Stimulated activated CD4-positive, alpha-beta T cell treated with anti-CD3 and anti-CD28 coated beads, Interleukin-2, amount 100 ng/mL, for 24 hours (primary cell): ENCODE measurements at regions not wholly inside any gene's neighbourhood (a gene's known extent, or its start where the extent isn't known, plus 50 kb on each side); places are given as distances from the start of the nearest gene placed in this dataset.
"Not testable (repeated sequence)": the region's sequence is repeated elsewhere in the genome, so short reads cannot be mapped to it uniquely, and the experiment has no call there.

ENCODE experiments used
- DNase-seq, 2 donors: peaks; one replicate each; pipeline ENCODE4 v3.0.0-alpha.2; 2020

- DNase-seq: no peak
These were observed 295.3 kb upstream of the TNC start for GRCh38 chr9:115413304-115413703.

- DNase-seq: no peak
These were observed 295.9 kb upstream of the TNC start for GRCh38 chr9:115413766-115414382.

GRCh38 chr9:115414561-115414960 lies 296.6 kb upstream of the TNC start:
- DNase-seq: no peak

- DNase-seq: no peak
These were observed 297.5 kb upstream of the TNC start for GRCh38 chr9:115415450-115415849.

- no peak for DNase-seq
These were observed 298.3 kb upstream of the TNC start for GRCh38 chr9:115416299-115416698.

DNA sequence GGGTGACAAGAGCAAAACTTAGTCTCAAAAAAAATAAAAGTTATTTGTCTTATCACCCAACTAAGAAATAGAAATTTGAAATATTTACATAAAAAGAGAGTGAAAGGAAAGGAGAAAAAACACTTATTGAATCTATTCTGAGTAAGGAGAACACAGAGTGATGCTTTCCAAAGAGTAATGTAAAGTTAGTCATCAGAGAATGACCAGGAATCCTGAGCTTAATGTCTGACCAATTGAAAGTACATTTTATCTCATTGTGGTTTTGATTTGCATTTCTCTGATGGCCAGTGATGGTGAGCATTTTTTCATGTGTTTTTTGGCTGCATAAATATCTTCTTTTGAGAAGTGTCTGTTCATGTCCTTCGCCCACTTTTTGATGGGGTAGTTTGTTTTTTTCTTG lies 300.2 kb upstream of the TNC start:
- not testable (repeated sequence) for DNase-seq

DNA sequence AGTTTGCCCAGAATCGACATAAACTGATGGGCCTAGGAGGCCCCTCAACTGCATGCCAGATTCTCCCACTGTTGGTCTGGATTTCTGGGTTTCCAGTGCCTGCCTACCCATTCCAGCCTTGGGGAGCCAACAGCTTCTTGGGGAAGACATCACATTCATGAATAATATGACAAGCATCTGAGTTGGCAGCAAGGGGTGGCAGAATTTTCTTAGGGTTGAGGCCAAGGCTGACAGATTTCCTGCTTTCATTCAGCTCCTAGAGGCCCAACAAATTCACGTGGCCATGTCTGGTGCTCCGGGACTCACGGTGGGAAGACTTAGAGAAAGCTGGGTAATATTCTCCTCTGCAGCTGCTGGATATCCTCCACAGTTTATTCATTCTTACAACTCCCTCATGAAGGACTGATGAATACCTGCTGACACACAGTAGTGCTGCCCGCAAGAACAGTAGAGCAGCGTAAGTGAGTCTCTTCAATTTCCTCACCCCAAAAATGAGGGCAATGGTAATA lies 305.0 kb upstream of the TNC start:
- no peak for DNase-seq

- no peak for DNase-seq
These were observed 305.7 kb upstream of the TNC start for GRCh38 chr9:115423646-115424045.

- DNase-seq: no peak
These were observed 307.6 kb upstream of the TNC start for GRCh38 chr9:115425601-115426000.

DNA sequence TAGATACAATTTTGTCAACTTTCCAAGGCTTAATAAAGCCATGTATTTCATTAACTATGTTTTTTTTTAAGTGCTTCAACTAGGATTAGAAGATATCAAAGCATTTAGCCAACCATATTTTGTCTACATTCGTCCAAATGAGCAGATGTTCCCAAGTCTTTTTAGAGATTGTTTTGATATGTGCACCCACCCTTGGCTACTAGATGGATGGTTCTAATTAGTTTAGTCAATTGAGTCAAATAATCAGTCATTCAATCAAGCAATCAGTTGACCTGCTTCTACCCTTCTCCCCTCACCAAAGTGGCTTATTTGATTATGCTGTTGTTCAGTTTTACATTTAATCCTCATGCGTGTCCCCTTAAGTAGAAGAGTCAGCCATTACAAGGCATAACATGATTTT lies 319.5 kb upstream of the TNC start:
- no peak for DNase-seq

- DNase-seq: no peak
These were observed 321.7 kb upstream of the TNC start for GRCh38 chr9:115439641-115440040.

DNA sequence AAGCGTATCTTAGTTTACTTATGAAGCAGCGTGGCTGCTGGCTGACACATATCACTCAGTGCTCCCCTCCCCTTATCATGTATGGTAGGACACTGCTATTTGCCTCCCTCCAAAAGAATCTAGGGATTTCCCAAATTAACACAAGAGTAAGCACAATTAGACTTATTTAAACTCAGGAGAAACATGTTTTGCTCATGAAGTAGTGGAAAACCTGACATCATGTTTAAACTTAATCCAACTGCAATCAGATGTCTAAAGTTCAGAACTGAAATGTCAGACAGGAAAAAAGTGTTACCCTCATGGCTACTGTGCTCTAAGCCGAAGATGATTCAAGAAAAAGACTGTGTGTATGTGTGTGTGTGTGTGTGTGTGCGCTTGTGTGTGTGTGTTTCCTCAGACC lies 324.1 kb upstream of the TNC start:
- DNase-seq: no peak

DNA sequence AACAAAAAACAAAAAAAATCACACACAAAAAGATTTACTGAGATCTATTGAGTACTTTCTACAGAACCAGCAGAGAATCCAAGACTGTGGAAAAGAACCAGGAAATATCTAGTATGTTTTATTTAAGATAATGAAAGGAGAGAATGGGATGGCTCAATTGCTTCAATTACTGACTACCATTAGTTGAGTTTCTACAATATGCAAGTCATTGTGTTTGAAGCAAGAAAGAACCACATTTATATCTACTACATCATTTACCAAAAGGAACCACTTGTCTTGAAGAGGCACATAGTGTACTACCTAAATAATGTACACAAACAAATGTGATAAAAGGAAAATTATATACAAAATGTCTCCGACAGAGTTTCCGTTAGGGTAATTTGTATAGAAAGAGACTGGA lies 325.9 kb upstream of the TNC start:
- no peak for DNase-seq

DNA sequence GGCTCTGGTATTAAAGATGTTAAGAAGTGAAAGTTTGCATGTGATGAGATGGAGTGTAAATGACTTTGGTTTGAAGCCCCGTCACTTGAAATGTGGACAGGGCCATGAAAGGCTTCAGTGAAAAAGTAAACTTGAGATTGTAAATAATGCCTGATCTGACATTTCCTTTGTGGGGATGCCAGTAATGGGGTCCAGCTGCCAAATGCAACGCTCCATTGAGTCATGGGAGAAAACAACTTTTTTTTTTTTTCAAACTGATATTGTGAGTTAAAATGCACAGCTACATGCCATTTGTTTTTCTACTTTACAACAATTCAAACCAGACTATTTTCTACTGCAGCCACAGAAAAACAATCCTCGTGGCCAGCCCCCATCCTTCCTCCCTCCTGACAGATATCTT lies 327.0 kb upstream of the TNC start:
- no peak for DNase-seq

GRCh38 chr9:115445655-115446054 lies 327.7 kb upstream of the TNC start:
- no peak for DNase-seq

- no peak for DNase-seq
These were observed 338.6 kb upstream of the TNC start for GRCh38 chr9:115456515-115456914.

- DNase-seq: no peak
These were observed 343.3 kb upstream of the TNC start for GRCh38 chr9:115461280-115461679.

GRCh38 chr9:115462623-115463022 lies 344.7 kb upstream of the TNC start:
- DNase-seq: no peak

- no peak for DNase-seq
These were observed 348.8 kb upstream of the TNC start for GRCh38 chr9:115466756-115467155.

DNA sequence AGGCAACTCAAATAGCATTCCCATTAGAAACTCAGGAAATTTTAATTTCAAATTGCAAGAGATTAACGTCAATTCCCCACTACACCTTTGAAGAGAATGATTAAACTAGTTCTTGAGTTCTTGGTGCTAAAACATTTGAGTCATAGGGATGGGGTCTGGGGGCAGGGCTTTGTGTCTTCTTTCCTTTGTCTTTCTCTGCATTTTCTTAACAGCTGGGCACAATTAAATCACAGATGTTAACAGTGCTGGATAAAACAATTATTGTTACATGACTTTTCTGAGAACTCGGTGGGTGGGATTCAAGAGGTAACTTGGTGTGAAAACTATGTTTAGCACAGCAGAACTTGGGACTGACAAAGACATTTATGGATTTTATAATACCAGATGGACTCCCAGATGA lies 351.9 kb upstream of the TNC start:
- DNase-seq: no peak

GRCh38 chr9:115473032-115473431 lies 355.1 kb upstream of the TNC start:
- not testable (repeated sequence) for DNase-seq

GRCh38 chr9:115481769-115482168 lies 363.8 kb upstream of the TNC start:
- DNase-seq: no peak

GRCh38 chr9:115482747-115483146 lies 364.8 kb upstream of the TNC start:
- no peak for DNase-seq

- DNase-seq: no peak
These were observed 374.9 kb upstream of the TNC start for GRCh38 chr9:115492869-115493268.

- no peak for DNase-seq
These were observed 376.4 kb upstream of the TNC start for GRCh38 chr9:115494393-115494792.
